HepG2 (cell line): ENCODE measurements at regions not wholly inside any gene's neighbourhood (a gene's known extent, or its start where the extent isn't known, plus 50 kb on each side); places are given as distances from the start of the nearest gene placed in this dataset.

Source experiments
- ATAC-seq: fragments of 200-7000 bp; cut with Tn5 transposase; 3 replicates; pipeline ENCODE4 v1.9.1; 2020; ENCODE audit warnings: mild to moderate bottlenecking, moderate library complexity
- BruUV-seq: library from RNA; stranded (reverse); fragments of 400-500 nt; replicated peaks from 2 replicates; lab custom pipeline; 2021; lab: Mats Ljungman, UMichigan
- CTCF ChIA-PET: fragments of 300-600 bp; formaldehyde crosslinking; extraction: SDS; loops from one replicate; lab custom pipeline; 2021; ENCODE audit warnings: low total read pairs, inconsistent platforms, low intra/inter-chr PET ratio; lab: Yijun Ruan, JAX
- POLR2A ChIA-PET: fragments of 350-600 bp; sonication (Branson Sonifier 250); formaldehyde crosslinking; loops from one replicate; lab custom pipeline; 2020; ENCODE audit warnings: antibody characterized with exemption, inconsistent platforms; lab: Yijun Ruan, JAX
- DNase-seq: peaks from one replicate; pipeline ENCODE4 v3.0.0-alpha.2; 2015; ENCODE audit warnings: low spot score
- FAIRE-seq: peaks from 3 replicates; lab custom pipeline; 2011; peaks lifted over from hg19 to GRCh38; lab: Jason Lieb, UNC
- H2AFZ ChIP-seq: one replicate; pipeline ENCODE4 v1.6.1; 2011; ENCODE audit warnings: low read length, inconsistent platforms
- H3K27ac ChIP-seq: fragments of 300-600 bp; 3 replicates; pipeline ENCODE4 v1.8.0; 2011; ENCODE audit warnings: mixed run types, mild to moderate bottlenecking, mixed read lengths, low read length, inconsistent platforms; ENCODE audit not compliant: insufficient read depth; ENCODE audit errors: extremely low read length
- H3K27me3 ChIP-seq, 2 experiments: fragments of 200-600 bp in 1 of 2; 2 replicates in 1 of 2; 3 replicates in 1 of 2; pipeline versions ENCODE4 v1.6.0 to v1.8.0; 2011; ENCODE audit warnings: low read length in 2 of 2, mild to moderate bottlenecking in 2 of 2, moderate library complexity in 2 of 2, inconsistent platforms in 1 of 2; ENCODE audit not compliant: insufficient read depth in 2 of 2, control insufficient read depth in 1 of 2
- H3K36me3 ChIP-seq, 2 experiments: fragments of 200-600 bp in 1 of 2; replicated peaks in 1 of 2; 2 replicates in 1 of 2; 3 replicates in 1 of 2; pipeline versions ENCODE4 v1.5.1 to v1.8.0; 2011; ENCODE audit warnings: low read length in 2 of 2, inconsistent platforms in 1 of 2; ENCODE audit not compliant: insufficient read depth in 2 of 2, control insufficient read depth in 1 of 2
- H3K4me1 ChIP-seq: 2 replicates; pipeline ENCODE4 v1.5.1; 2012; ENCODE audit warnings: low read length, inconsistent platforms; ENCODE audit not compliant: insufficient read depth
- H3K4me2 ChIP-seq: 2 replicates; pipeline ENCODE4 v1.6.0; 2011; ENCODE audit warnings: low read depth, low read length, inconsistent platforms
- H3K4me3 ChIP-seq, 3 experiments: fragments of 200-600 bp in 1 of 3; sonication (generic), shearing (Covaris generic) in 1 of 3; replicated peaks in 1 of 3; 2 replicates each; pipeline ENCODE4 v1.5.1; 2011 to 2016; ENCODE audit warnings: low read length in 3 of 3, inconsistent platforms in 2 of 3, low read depth in 2 of 3, mild to moderate bottlenecking in 2 of 3, control low read depth in 1 of 3, mixed read lengths in 1 of 3; ENCODE audit not compliant: insufficient read depth in 1 of 3
- H3K79me2 ChIP-seq: one replicate; pipeline ENCODE4 v1.6.1; 2011; ENCODE audit warnings: low read length, inconsistent platforms; ENCODE audit not compliant: insufficient read depth
- H3K9ac ChIP-seq: 2 replicates; pipeline ENCODE4 v1.6.0; 2011; ENCODE audit warnings: mild to moderate bottlenecking, low read depth, low read length, inconsistent platforms; ENCODE audit not compliant: insufficient read depth
- H3K9me3 ChIP-seq: 2 replicates; pipeline ENCODE4 v1.5.1; 2012; ENCODE audit warnings: mild to moderate bottlenecking, low read length
- H4K20me1 ChIP-seq: 2 replicates; pipeline ENCODE4 v1.6.0; 2011; ENCODE audit warnings: inconsistent platforms, mild to moderate bottlenecking, low read length, moderate library complexity; ENCODE audit not compliant: insufficient read depth
- ARID3A ChIP-seq: IDR thresholded peaks from 2 replicates; pipeline ENCODE4 v1.6.1; 2012; ENCODE audit warnings: low read depth, low read length, improper control_type of control experiment
- GATAD1 ChIP-seq: IDR thresholded peaks from 2 replicates; pipeline ENCODE4 v1.6.1; 2016; ENCODE audit warnings: missing genetic modification reagents, missing compliant biosample characterization
- KDM4B ChIP-seq: sonication (generic); formaldehyde crosslinking; IDR thresholded peaks from 2 replicates; pipeline ENCODE4 v1.4.0; 2020; ENCODE audit warnings: missing genetic modification reagents
- KDM5B ChIP-seq: sonication (generic); formaldehyde crosslinking; IDR thresholded peaks from 2 replicates; pipeline ENCODE4 v1.4.0; 2020; ENCODE audit warnings: missing genetic modification reagents, mild to moderate bottlenecking, borderline replicate concordance
- KLF13 ChIP-seq: sonication (generic); formaldehyde crosslinking; IDR thresholded peaks from 2 replicates; pipeline ENCODE4 v1.4.0; 2020; ENCODE audit warnings: mild to moderate bottlenecking, missing genetic modification reagents
- MYNN ChIP-seq: sonication (generic); formaldehyde crosslinking; IDR thresholded peaks from 2 replicates; pipeline ENCODE4 v1.4.0; 2020; ENCODE audit warnings: mild to moderate bottlenecking, low read depth, missing genetic modification reagents
- NCOA2 ChIP-seq: sonication (generic); formaldehyde crosslinking; IDR thresholded peaks from 2 replicates; pipeline ENCODE4 v1.8.0; 2022; ENCODE audit warnings: inconsistent platforms
- SOX13 ChIP-seq, 3 experiments: fragments of 450-650 bp in 1 of 3; sonication (generic) in 1 of 3; formaldehyde crosslinking in 1 of 3; IDR thresholded peaks in 2 of 3; conservative IDR thresholded peaks in 1 of 3; 2 replicates each; pipeline versions ENCODE4 v1.5.0 to v1.6.1; 2016 to 2020; ENCODE audit warnings: antibody characterized with exemption in 1 of 3, mild to moderate bottlenecking in 1 of 3, missing compliant biosample characterization in 1 of 3, missing genetic modification reagents in 1 of 3, moderate library complexity in 1 of 3
- STAT6 ChIP-seq: sonication (generic); formaldehyde crosslinking; IDR thresholded peaks from 2 replicates; pipeline ENCODE4 v1.4.0; 2020; ENCODE audit warnings: missing genetic modification reagents, mild to moderate bottlenecking, borderline replicate concordance
- YEATS4 ChIP-seq: sonication (generic); formaldehyde crosslinking; IDR thresholded peaks from 2 replicates; pipeline ENCODE4 v1.4.0; 2020; ENCODE audit warnings: missing genetic modification reagents, borderline replicate concordance
- ZNF12 ChIP-seq: sonication (generic); formaldehyde crosslinking; IDR thresholded peaks from 2 replicates; pipeline ENCODE4 v1.5.0; 2020; ENCODE audit warnings: missing genetic modification reagents
- ZNF264 ChIP-seq: sonication (generic); formaldehyde crosslinking; IDR thresholded peaks from 2 replicates; pipeline ENCODE4 v1.4.0; 2020; ENCODE audit warnings: missing genetic modification reagents
- ZNF761 ChIP-seq: sonication (generic); formaldehyde crosslinking; conservative IDR thresholded peaks from 2 replicates; pipeline ENCODE4 v1.4.0; 2020; ENCODE audit warnings: mild to moderate bottlenecking, missing genetic modification reagents
- ZNF891 ChIP-seq: sonication (generic); formaldehyde crosslinking; IDR thresholded peaks from 2 replicates; pipeline ENCODE4 v1.5.0; 2020; ENCODE audit warnings: mild to moderate bottlenecking, missing genetic modification reagents
- WGBS: methylation state at CpG from one replicate; pipeline ENCODE4 v1.1.6; 2017; ENCODE audit warnings: low lambda C conversion rate; 5-methylcytosine and 5-hydroxymethylcytosine counted together
- in situ Hi-C: cut with HindIII; loops from 2 replicates; pipeline ENCODE4 v1.10.0; 2017; ENCODE audit warnings: low pct_unique_long_range_greater_than_20kb; ENCODE audit not compliant: extremely low pct_ligation_motif_present
- intact Hi-C: fragments of 100-400 bp; cut with micrococcal nuclease; formaldehyde crosslinking; loops from one replicate; pipeline ENCODE4 v1.10.0; 2022; ENCODE audit not compliant: unreplicated experiment

- H3K27ac ChIP-seq, result no peak overlapping the region
- no peak for DNase-seq
- in situ Hi-C loops (no loop called here), intact Hi-C loops (no loop called here)
- ATAC-seq, result no peak
- peaks cover 5 to 45% of the 10 kb centered on the region in 2 experiments; a peak in 3 of 5 replicates for H3K27me3 ChIP-seq
- no peaks in the 10 kb centered on the region for H3K9me3 ChIP-seq
- no peak overlapping the region for H3K4me2 ChIP-seq
- FAIRE-seq, result no peak
- no peak for TF ChIP-seq KLF13 (CRISPR knock-in tag)
- TF ChIP-seq MYNN (CRISPR knock-in tag), result no peak
- no peak for TF ChIP-seq ZNF891 (CRISPR knock-in tag)
- no peak for TF ChIP-seq ZNF761
- TF ChIP-seq NCOA2, result no peak
- no peak for TF ChIP-seq YEATS4 (CRISPR knock-in tag)
- no peak for TF ChIP-seq KDM4B (CRISPR knock-in tag)
- no peak for TF ChIP-seq SOX13 (IDR thresholded peaks at IDR 0.05)
- no peak for TF ChIP-seq SOX13 (CRISPR knock-in tag; conservative IDR thresholded peaks at IDR 0.05 in 1 of 2, IDR thresholded peaks at IDR 0.05 in 1 of 2)
- no peak for TF ChIP-seq KDM5B (CRISPR knock-in tag)
- TF ChIP-seq GATAD1 (CRISPR knock-in tag), result no peak
- TF ChIP-seq ARID3A, result no peak
- no peak for TF ChIP-seq ZNF12 (CRISPR knock-in tag)
- TF ChIP-seq ZNF264 (CRISPR knock-in tag), result no peak
- TF ChIP-seq STAT6 (CRISPR knock-in tag), result no peak
- H4K20me1 ChIP-seq, result no peaks in the 10 kb centered on the region
- no peaks in the 10 kb centered on the region for H3K79me2 ChIP-seq
- POLR2A ChIA-PET, result no interaction called here
- no peak overlapping the region for H3K9ac ChIP-seq
- H2AFZ ChIP-seq, result no peak overlapping the region
- CTCF ChIA-PET, result no interaction called here
- H3K36me3 ChIP-seq, result no peaks in the 10 kb centered on the region
- 12% methylated on average over 8 of the region's 17 CpGs for WGBS
- no peak overlapping the region for H3K4me3 ChIP-seq
- H3K4me1 ChIP-seq, result no peaks in the 10 kb centered on the region
- BruUV-seq, result no TSS peak
Observed at GRCh38 chr10:3415878-3416605, 243.5 kb upstream of the PITRM1 start.
